CD4-positive, alpha-beta memory T cell (primary cell): ENCODE measurements at regions not wholly inside any gene's neighbourhood (a gene's known extent, or its start where the extent isn't known, plus 50 kb on each side); places are given as distances from the start of the nearest gene placed in this dataset.

Experiments used
- CTCF ChIA-PET: fragments of 350-600 bp; sonication (Branson Sonifier 250); formaldehyde crosslinking; loops from one replicate; lab custom pipeline; 2021; ENCODE audit warnings: inconsistent platforms; ENCODE audit not compliant: partially characterized antibody; lab: Charles Lee
- POLR2A ChIA-PET: fragments of 350-600 bp; sonication (Branson Sonifier 250); formaldehyde crosslinking; loops from one replicate; lab custom pipeline; 2021; ENCODE audit not compliant: partially characterized antibody; lab: Charles Lee
- DNase-seq, 5 donors: peaks; one replicate each; pipeline versions ENCODE4 v3.0.0 to v3.0.0-alpha.2; 2020 to 2022; ENCODE audit warnings: mixed read lengths in 1 of 5
- H3K27ac ChIP-seq: one replicate; pipeline ENCODE4 v1.7.0; 2013; ENCODE audit warnings: low read depth, low read length
- H3K27me3 ChIP-seq: 2 replicates; pipeline ENCODE4 v1.7.0; 2013; ENCODE audit warnings: mild to moderate bottlenecking, low read length, moderate library complexity; ENCODE audit not compliant: insufficient read depth
- H3K36me3 ChIP-seq: 2 replicates; pipeline ENCODE4 v1.7.0; 2013; ENCODE audit warnings: mild to moderate bottlenecking, low read length, moderate library complexity; ENCODE audit not compliant: insufficient read depth
- H3K4me1 ChIP-seq: 2 replicates; pipeline ENCODE4 v1.7.0; 2013; ENCODE audit warnings: mild to moderate bottlenecking, low read length, moderate library complexity; ENCODE audit not compliant: insufficient read depth
- H3K4me3 ChIP-seq, 2 donors: one replicate each; pipeline ENCODE4 v1.7.0; 2013; ENCODE audit warnings: low read length in 2 of 2, mild to moderate bottlenecking in 1 of 2
- H3K9me3 ChIP-seq, 2 donors: one replicate each; pipeline ENCODE4 v1.7.0; 2013; ENCODE audit warnings: low read length in 2 of 2, control low read depth in 1 of 2; ENCODE audit not compliant: control insufficient read depth in 1 of 2
- H3K27ac Mint-ChIP-seq, 7 donors: one replicate each; pipeline ENCODE4 v1.8.0; 2020 to 2021; ENCODE audit warnings: mixed read lengths in 7 of 7, mild to moderate bottlenecking in 6 of 7, inconsistent platforms in 3 of 7, moderate library complexity in 3 of 7
- H3K27me3 Mint-ChIP-seq, 2 donors: one replicate each; pipeline ENCODE4 v1.8.0; 2020 to 2021; ENCODE audit warnings: mixed read lengths in 2 of 2
- H3K36me3 Mint-ChIP-seq, 2 donors: one replicate each; pipeline ENCODE4 v1.8.0; 2020 to 2021; ENCODE audit warnings: mixed read lengths in 2 of 2, inconsistent platforms in 1 of 2, mild to moderate bottlenecking in 1 of 2
- H3K4me1 Mint-ChIP-seq, 4 donors: one replicate each; pipeline ENCODE4 v1.8.0; 2020 to 2021; ENCODE audit warnings: mixed read lengths in 4 of 4, mild to moderate bottlenecking in 1 of 4
- H3K4me3 Mint-ChIP-seq, 8 donors: one replicate each; pipeline ENCODE4 v1.8.0; 2020 to 2021; ENCODE audit warnings: mixed read lengths in 8 of 8, mild to moderate bottlenecking in 7 of 8, moderate library complexity in 6 of 8, inconsistent platforms in 3 of 8
- H3K9me3 Mint-ChIP-seq, 8 donors: one replicate each; pipeline ENCODE4 v1.8.0; 2020 to 2021; ENCODE audit warnings: mixed read lengths in 8 of 8, mild to moderate bottlenecking in 5 of 8, inconsistent platforms in 3 of 8, moderate library complexity in 1 of 8
- intact Hi-C: fragments of 100-400 bp; cut with micrococcal nuclease; formaldehyde crosslinking; loops from one replicate; pipeline ENCODE4 v1.15.1; 2023

DNA sequence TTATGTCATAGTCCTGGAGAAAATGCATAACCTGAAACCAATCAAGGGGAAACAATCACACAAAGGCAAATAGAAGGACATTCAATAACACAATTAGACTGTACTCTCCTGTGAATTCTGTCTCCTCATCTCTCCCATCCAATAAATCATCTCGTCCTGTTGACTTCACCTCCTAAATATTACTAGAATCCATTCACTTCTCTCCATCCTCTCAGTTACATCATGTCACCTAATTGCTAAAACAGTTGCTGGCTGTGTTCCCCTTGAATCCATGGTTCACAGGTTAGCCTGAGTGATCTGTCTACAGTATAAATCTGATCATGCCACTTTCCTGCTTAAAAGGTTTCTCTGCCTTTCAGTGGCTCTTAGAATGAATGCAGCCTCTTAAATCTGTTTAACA, 220.2 kb downstream of the TGFB2 start:
- Histone ChIP-seq H3K9me3 (no peaks in the 10 kb centered on the region), H3K27ac (no peak overlapping the region), H3K4me3 (no peak overlapping the region), H3K36me3 (no peaks in the 10 kb centered on the region), H3K4me1 (no peaks in the 10 kb centered on the region), H3K27me3 (no peaks in the 10 kb centered on the region)
- intact Hi-C loops: no loop called here
- peaks cover 0 to 3% (median 0%) of the 10 kb centered on the region in 8 donors for H3K9me3 Mint-ChIP-seq
- CTCF ChIA-PET: no interaction called here
- no peak overlapping the region for H3K4me3 Mint-ChIP-seq
- H3K27me3 Mint-ChIP-seq: no peaks in the 10 kb centered on the region
- DNase-seq: no peak
- H3K27ac Mint-ChIP-seq: no peak overlapping the region
- H3K4me1 Mint-ChIP-seq: no peaks in the 10 kb centered on the region
- no peaks in the 10 kb centered on the region for H3K36me3 Mint-ChIP-seq
- POLR2A ChIA-PET: no interaction called here

GRCh38 chr1:218568962-218569550, 223.9 kb downstream of the TGFB2 start:
- intact Hi-C loops: no loop called here
- POLR2A ChIA-PET: no interaction called here
- Histone ChIP-seq H3K4me3 (no peak overlapping the region), H3K27me3 (no peaks in the 10 kb centered on the region), H3K36me3 (no peaks in the 10 kb centered on the region), H3K4me1 (no peaks in the 10 kb centered on the region), H3K27ac (no peak overlapping the region), H3K9me3 (no peaks in the 10 kb centered on the region)
- Mint-ChIP-seq H3K36me3 (no peaks in the 10 kb centered on the region), H3K4me3 (no peak overlapping the region), H3K27me3 (peaks cover 0 to 2% of the 10 kb centered on the region in 2 donors), H3K27ac (no peak overlapping the region), H3K9me3 (no peaks in the 10 kb centered on the region), H3K4me1 (no peaks in the 10 kb centered on the region)
- DNase-seq: no peak
- CTCF ChIA-PET: no interaction called here

- no peaks in the 10 kb centered on the region for H3K36me3 ChIP-seq
- H3K27me3 ChIP-seq: no peaks in the 10 kb centered on the region
- H3K9me3 ChIP-seq: no peaks in the 10 kb centered on the region
- ChIA-PET POLR2A (no interaction called here), CTCF (no interaction called here)
- DNase-seq: no peak
- no peaks in the 10 kb centered on the region for H3K36me3 Mint-ChIP-seq
- no peak overlapping the region for H3K27ac ChIP-seq
- intact Hi-C loops: no loop called here
- H3K27me3 Mint-ChIP-seq: peaks cover 0 to 2% of the 10 kb centered on the region in 2 donors
- no peak overlapping the region for H3K4me3 ChIP-seq
- no peaks in the 10 kb centered on the region for H3K4me1 ChIP-seq
- no peaks in the 10 kb centered on the region for H3K4me1 Mint-ChIP-seq
- H3K9me3 Mint-ChIP-seq: peaks cover 0 to 3% (median 0%) of the 10 kb centered on the region in 8 donors
- H3K27ac Mint-ChIP-seq: no peak overlapping the region
- no peak overlapping the region for H3K4me3 Mint-ChIP-seq
Observed at GRCh38 chr1:218570456-218570855, 225.3 kb downstream of the TGFB2 start.

- Histone ChIP-seq H3K4me3 (no peak overlapping the region), H3K27me3 (no peaks in the 10 kb centered on the region), H3K4me1 (no peaks in the 10 kb centered on the region), H3K36me3 (no peaks in the 10 kb centered on the region), H3K9me3 (no peaks in the 10 kb centered on the region), H3K27ac (no peak overlapping the region)
- Mint-ChIP-seq H3K4me1 (no peaks in the 10 kb centered on the region), H3K36me3 (no peaks in the 10 kb centered on the region), H3K4me3 (no peak overlapping the region), H3K9me3 (peaks cover 0 to 3% (median 0%) of the 10 kb centered on the region in 8 donors), H3K27ac (no peak overlapping the region), H3K27me3 (peaks cover 0 to 2% of the 10 kb centered on the region in 2 donors)
- DNase-seq: no peak
- ChIA-PET CTCF (no interaction called here), POLR2A (no interaction called here)
- intact Hi-C loops: no loop called here
Observed at GRCh38 chr1:218571491-218571890, 226.4 kb downstream of the TGFB2 start.

- Histone ChIP-seq H3K4me3 (no peak overlapping the region), H3K36me3 (no peaks in the 10 kb centered on the region), H3K4me1 (no peaks in the 10 kb centered on the region), H3K27ac (no peak overlapping the region), H3K9me3 (no peaks in the 10 kb centered on the region), H3K27me3 (no peaks in the 10 kb centered on the region)
- no peak overlapping the region for H3K4me3 Mint-ChIP-seq
- DNase-seq: no peak
- H3K27me3 Mint-ChIP-seq: peaks cover 0 to 2% of the 10 kb centered on the region in 2 donors
- CTCF ChIA-PET: interaction anchor here (1.0 kb wide), 1 partner anchor 17 kb away, joined by 3 read pairs; no protein-coding TSS in a partner anchor
- POLR2A ChIA-PET: no interaction called here
- no peaks in the 10 kb centered on the region for H3K36me3 Mint-ChIP-seq
- H3K4me1 Mint-ChIP-seq: no peaks in the 10 kb centered on the region
- intact Hi-C loops: no loop called here
- H3K9me3 Mint-ChIP-seq: peaks cover 0 to 3% (median 0%) of the 10 kb centered on the region in 8 donors
- H3K27ac Mint-ChIP-seq: no peak overlapping the region
Observed at GRCh38 chr1:218572050-218572449, 226.9 kb downstream of the TGFB2 start.

DNA sequence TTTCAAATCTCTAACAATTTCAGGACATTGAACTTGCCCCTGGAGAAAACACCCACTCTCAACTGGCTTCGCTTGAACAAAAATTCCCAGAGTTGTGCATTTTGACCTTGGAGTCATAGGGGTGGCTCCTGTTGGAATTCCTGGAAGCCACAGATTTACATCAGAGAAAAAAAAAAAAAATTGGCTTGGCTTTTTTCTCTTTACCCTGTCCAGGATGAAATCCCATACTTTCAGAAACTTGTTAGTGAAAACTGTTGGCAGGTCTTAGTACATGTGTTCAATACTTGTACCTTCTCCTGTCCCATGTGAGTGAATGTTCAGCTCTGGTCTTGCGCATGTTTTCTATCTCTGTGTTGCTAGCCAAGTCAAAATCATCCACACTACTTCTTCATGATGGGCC, 228.8 kb downstream of the TGFB2 start:
- Mint-ChIP-seq H3K27ac (no peak overlapping the region), H3K9me3 (peaks cover 0 to 3% (median 0%) of the 10 kb centered on the region in 8 donors), H3K4me1 (no peaks in the 10 kb centered on the region), H3K36me3 (no peaks in the 10 kb centered on the region), H3K27me3 (peaks cover 0 to 2% of the 10 kb centered on the region in 2 donors), H3K4me3 (no peak overlapping the region)
- CTCF ChIA-PET: interaction anchor here (0.7 kb wide), 1 partner anchor 44 kb away, joined by 3 read pairs; no protein-coding TSS in a partner anchor
- Histone ChIP-seq H3K9me3 (no peaks in the 10 kb centered on the region), H3K36me3 (no peaks in the 10 kb centered on the region), H3K27me3 (no peaks in the 10 kb centered on the region), H3K27ac (no peak overlapping the region), H3K4me1 (no peaks in the 10 kb centered on the region), H3K4me3 (no peak overlapping the region)
- intact Hi-C loops: no loop called here
- DNase-seq: no peak
- POLR2A ChIA-PET: no interaction called here

DNA sequence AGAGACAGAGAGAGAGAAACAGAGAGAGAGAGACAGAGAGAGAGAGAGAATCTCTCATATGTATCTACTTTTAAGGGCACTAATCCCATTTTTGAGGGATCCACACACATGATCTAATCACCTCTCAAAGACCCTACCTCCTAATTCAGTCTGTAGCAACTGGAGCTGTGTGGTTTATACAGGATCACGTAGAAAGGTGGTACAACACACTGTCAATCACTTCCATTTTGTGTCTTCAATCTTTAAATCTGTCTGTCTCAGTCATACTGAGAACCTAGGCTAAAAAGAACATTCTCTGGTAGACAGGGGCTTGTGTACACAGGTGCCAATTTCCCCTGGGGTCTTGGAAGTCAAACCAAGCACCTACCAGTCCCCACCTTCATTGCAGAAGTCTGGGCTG, 229.9 kb downstream of the TGFB2 start:
- H3K9me3 ChIP-seq: no peaks in the 10 kb centered on the region
- Mint-ChIP-seq H3K27me3 (peaks cover 0 to 2% of the 10 kb centered on the region in 2 donors), H3K9me3 (peaks cover 0 to 3% (median 0%) of the 10 kb centered on the region in 8 donors), H3K27ac (no peak overlapping the region), H3K36me3 (no peaks in the 10 kb centered on the region), H3K4me1 (no peaks in the 10 kb centered on the region), H3K4me3 (no peak overlapping the region)
- no peaks in the 10 kb centered on the region for H3K4me1 ChIP-seq
- no peaks in the 10 kb centered on the region for H3K27me3 ChIP-seq
- CTCF ChIA-PET: no interaction called here
- H3K36me3 ChIP-seq: no peaks in the 10 kb centered on the region
- intact Hi-C loops: no loop called here
- no peak overlapping the region for H3K27ac ChIP-seq
- POLR2A ChIA-PET: no interaction called here
- DNase-seq: no peak
- no peak overlapping the region for H3K4me3 ChIP-seq
